Prostate gland (tissue), 2 donors: ENCODE measurements at regions not wholly inside any gene's neighbourhood (a gene's known extent, or its start where the extent isn't known, plus 50 kb on each side); places are given as distances from the start of the nearest gene placed in this dataset.

Experiments used
- DNase-seq: peaks from one replicate; pipeline ENCODE4 v3.0.0-alpha.2; 2019; ENCODE audit warnings: low spot score
- H3K27ac ChIP-seq, 2 donors: fragments of 200-600 bp; sonication (generic); 2 replicates each; pipeline ENCODE4 v1.5.1; 2017 to 2019
- H3K27me3 ChIP-seq: fragments of 200-600 bp; sonication (generic); replicated peaks from 2 replicates; pipeline ENCODE4 v1.5.1; 2019; ENCODE audit not compliant: insufficient read depth
- H3K36me3 ChIP-seq, 2 donors: fragments of 200-600 bp; sonication (generic); 1 replicate in 1 of 2; 2 replicates in 1 of 2; pipeline versions ENCODE4 v1.5.1 to v1.8.1; 2017 to 2019
- H3K4me1 ChIP-seq: fragments of 200-600 bp; sonication (generic); replicated peaks from 2 replicates; pipeline ENCODE4 v1.5.1; 2019
- H3K4me3 ChIP-seq, 2 donors: fragments of 200-600 bp; sonication (generic); 2 replicates each; pipeline ENCODE4 v1.5.1; 2017 to 2019
- H3K9me3 ChIP-seq: fragments of 200-600 bp; sonication (generic); 2 replicates; pipeline ENCODE4 v1.5.1; 2017
- POLR2A ChIP-seq: fragments of 450-650 bp; IDR thresholded peaks from one replicate; pipeline ENCODE4 v1.6.1; 2016; ENCODE audit warnings: antibody characterized with exemption, mild to moderate bottlenecking
- POLR2AphosphoS5 ChIP-seq: sonication (generic); formaldehyde crosslinking; IDR thresholded peaks from one replicate; pipeline ENCODE4 v1.6.1; 2017; ENCODE audit warnings: antibody characterized with exemption
- WGBS: methylation state at CpG from one replicate; pipeline ENCODE4 v1.1.5; 2018; 5-methylcytosine and 5-hydroxymethylcytosine counted together
- intact Hi-C: fragments of 100-400 bp; cut with DNase I; formaldehyde crosslinking; loops from one replicate; pipeline ENCODE4 v1.14.2; 2022
- TF ChIP-seq, protein P1 (sequence below), 4 experiments: fragments of 200-600 bp in 2 of 4; fragments of 450-650 bp in 2 of 4; sonication (generic) in 2 of 4; IDR thresholded peaks; 1 replicate in 3 of 4; 2 replicates in 1 of 4; pipeline ENCODE4 v1.5.1; 2016 to 2019; ENCODE audit warnings: antibody characterized with exemption in 4 of 4, mild to moderate bottlenecking in 2 of 4, moderate library complexity in 2 of 4

DNA sequence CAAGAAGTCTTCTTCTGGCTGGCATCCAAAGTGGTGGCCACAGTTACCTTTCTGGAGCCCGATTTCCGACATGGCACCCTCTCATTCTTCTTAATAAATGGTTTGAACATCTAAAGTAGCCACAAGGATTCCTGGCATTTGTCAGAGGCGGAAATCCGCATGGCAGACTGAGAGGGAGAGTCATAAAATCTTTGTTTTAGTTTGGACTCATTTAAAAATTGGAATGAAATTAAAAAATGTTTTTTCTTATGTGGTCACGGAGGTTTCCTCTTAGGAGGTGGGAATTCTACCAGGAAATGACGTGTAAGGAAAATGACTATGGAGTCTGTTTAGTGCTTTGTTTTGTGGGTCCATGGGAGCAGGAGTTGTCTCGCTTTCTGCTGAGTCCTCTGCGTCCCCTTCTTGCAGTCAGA, 133.0 kb upstream of the PTCH1 start:
- Histone ChIP-seq H3K27me3 (no peaks in the 10 kb centered on the region), H3K9me3 (no peaks in the 10 kb centered on the region), H3K36me3 (no peaks in the 10 kb centered on the region), H3K4me3 (no peak overlapping the region), H3K27ac (no peak overlapping the region), H3K4me1 (no peaks in the 10 kb centered on the region)
- intact Hi-C loops = no loop called here
- WGBS = 41% methylated on average over 8 of the region's 8 CpGs
- TF ChIP-seq POLR2AphosphoS5 (no peak), POLR2A (no peak)
- TF ChIP-seq, protein P1, sequence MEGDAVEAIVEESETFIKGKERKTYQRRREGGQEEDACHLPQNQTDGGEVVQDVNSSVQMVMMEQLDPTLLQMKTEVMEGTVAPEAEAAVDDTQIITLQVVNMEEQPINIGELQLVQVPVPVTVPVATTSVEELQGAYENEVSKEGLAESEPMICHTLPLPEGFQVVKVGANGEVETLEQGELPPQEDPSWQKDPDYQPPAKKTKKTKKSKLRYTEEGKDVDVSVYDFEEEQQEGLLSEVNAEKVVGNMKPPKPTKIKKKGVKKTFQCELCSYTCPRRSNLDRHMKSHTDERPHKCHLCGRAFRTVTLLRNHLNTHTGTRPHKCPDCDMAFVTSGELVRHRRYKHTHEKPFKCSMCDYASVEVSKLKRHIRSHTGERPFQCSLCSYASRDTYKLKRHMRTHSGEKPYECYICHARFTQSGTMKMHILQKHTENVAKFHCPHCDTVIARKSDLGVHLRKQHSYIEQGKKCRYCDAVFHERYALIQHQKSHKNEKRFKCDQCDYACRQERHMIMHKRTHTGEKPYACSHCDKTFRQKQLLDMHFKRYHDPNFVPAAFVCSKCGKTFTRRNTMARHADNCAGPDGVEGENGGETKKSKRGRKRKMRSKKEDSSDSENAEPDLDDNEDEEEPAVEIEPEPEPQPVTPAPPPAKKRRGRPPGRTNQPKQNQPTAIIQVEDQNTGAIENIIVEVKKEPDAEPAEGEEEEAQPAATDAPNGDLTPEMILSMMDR (IDR thresholded peaks at IDR 0.05) = no peak
- no peak for DNase-seq

DNA sequence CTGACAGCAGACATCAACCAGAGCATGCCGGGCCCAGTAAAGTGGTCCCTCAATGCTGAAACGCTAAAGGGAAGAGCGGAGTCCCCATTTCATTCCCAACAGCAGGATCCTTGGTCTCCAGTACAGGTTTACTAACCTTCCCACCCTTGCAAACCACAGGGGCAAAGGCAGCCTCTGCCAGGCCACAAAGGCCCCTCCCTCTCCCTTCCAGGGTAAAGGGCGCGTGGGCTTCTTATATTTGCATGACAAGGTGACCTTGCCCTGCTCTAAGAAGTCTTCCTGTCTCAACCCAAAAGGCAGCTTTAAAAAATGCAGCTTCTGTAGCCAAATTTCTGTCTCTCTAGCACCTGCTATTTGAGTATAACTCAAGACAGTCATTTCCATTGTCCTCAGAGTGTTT, 131.5 kb upstream of the PTCH1 start:
- intact Hi-C loops = no loop called here
- WGBS = 93% methylated on average over 5 of the region's 5 CpGs
- no peak overlapping the region for H3K4me3 ChIP-seq

DNA sequence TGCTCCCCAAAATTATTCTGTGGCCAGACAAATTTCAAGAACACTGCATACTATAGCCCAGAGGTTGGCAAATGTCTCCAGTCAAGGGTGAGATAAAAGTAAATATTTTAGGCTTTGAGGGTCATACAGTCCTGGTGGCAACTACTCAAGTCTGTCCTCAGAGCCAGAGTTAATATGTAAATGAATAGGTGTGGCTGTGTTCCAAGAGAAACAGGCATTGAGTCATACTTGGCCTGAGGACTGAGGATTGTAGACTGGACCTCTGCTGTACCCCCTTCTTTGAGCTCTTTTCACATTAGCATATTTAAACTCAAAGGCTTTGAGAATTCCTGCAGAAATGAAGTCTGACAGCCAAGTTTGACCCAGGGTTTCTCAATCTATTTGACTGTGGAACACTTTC, 129.2 kb upstream of the PTCH1 start:
- Histone ChIP-seq H3K36me3 (no peaks in the 10 kb centered on the region), H3K4me1 (no peaks in the 10 kb centered on the region), H3K27me3 (no peaks in the 10 kb centered on the region), H3K9me3 (no peaks in the 10 kb centered on the region), H3K27ac (no peak overlapping the region), H3K4me3 (no peak overlapping the region)
- DNase-seq = no peak
- TF ChIP-seq POLR2AphosphoS5 = no peak
- TF ChIP-seq, protein P1 (IDR thresholded peaks at IDR 0.05) = no peak
- TF ChIP-seq POLR2A = no peak
- intact Hi-C loops = no loop called here

More for the DNA sequence above, 131.5 kb upstream of the PTCH1 start:
- no peaks in the 10 kb centered on the region for H3K27me3 ChIP-seq
- no peak for DNase-seq
- TF ChIP-seq, protein P1 (IDR thresholded peaks at IDR 0.05) = no peak
- no peak for TF ChIP-seq POLR2A
- no peaks in the 10 kb centered on the region for H3K4me1 ChIP-seq
- H3K9me3 ChIP-seq = no peaks in the 10 kb centered on the region
- H3K36me3 ChIP-seq = no peaks in the 10 kb centered on the region
- H3K27ac ChIP-seq = no peak overlapping the region

DNA sequence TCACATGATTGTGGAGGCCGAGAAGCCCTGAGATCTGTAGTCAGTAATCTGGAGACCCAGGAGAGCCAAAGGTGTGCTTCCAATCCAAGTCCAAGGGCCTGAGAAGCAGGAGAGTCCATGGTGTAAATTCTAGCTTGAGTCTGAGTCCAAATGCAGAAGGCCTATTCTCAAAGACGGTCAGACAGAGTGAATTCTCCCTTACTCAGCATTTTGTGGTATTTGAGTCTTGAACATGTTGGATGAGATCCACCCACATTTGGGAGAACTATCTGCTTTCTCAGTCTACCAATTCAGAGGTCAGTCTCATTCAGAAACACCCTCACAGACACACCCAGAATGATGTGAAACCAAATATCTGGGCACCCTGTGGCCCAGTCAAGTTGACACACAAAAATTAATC, 128.8 kb upstream of the PTCH1 start:
- Histone ChIP-seq H3K9me3 (no peaks in the 10 kb centered on the region), H3K27ac (no peak overlapping the region), H3K4me3 (no peak overlapping the region), H3K27me3 (no peaks in the 10 kb centered on the region), H3K4me1 (no peaks in the 10 kb centered on the region), H3K36me3 (no peaks in the 10 kb centered on the region)
- TF ChIP-seq, protein P1 (IDR thresholded peaks at IDR 0.05) = no peak
- no peak for TF ChIP-seq POLR2AphosphoS5
- TF ChIP-seq POLR2A = no peak
- no peak for DNase-seq
- intact Hi-C loops = no loop called here
- WGBS = 98% methylated on average over 2 of the region's 2 CpGs

DNA sequence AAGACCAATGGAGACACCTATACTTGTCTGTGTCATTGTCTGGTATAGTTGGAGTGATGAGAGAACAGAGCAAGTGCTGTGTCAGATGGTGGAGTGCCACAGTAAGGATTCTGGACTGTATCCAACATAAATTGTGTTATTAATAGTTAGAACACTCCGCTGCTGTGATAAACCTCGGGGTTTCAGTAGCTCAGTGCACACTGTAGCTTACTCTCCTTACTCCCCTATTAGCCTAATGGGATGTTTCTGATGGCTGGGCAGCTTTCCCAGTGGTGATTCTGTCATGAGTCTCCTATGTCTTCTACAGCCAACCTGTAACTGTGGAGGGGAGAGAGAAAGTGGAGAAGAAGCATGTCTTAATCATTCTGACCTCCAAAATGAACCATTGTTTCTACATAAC, 127.6 kb upstream of the PTCH1 start:
- no peak for DNase-seq
- 41% methylated on average over 2 of the region's 2 CpGs for WGBS
- no peaks in the 10 kb centered on the region for H3K9me3 ChIP-seq
- H3K36me3 ChIP-seq = no peaks in the 10 kb centered on the region
- no peaks in the 10 kb centered on the region for H3K27me3 ChIP-seq
- intact Hi-C loops = no loop called here
- no peak for TF ChIP-seq POLR2A
- no peak for TF ChIP-seq POLR2AphosphoS5
- TF ChIP-seq, protein P1 (IDR thresholded peaks at IDR 0.05) = no peak
- H3K4me3 ChIP-seq = no peak overlapping the region
- no peaks in the 10 kb centered on the region for H3K4me1 ChIP-seq
- no peak overlapping the region for H3K27ac ChIP-seq
